HG02798 (cell line): ENCODE measurements at regions not wholly inside any gene's neighbourhood (a gene's known extent, or its start where the extent isn't known, plus 50 kb on each side); places are given as distances from the start of the nearest gene placed in this dataset.

Experiments used
- ATAC-seq: cut with Tn5 transposase; IDR thresholded peaks from one replicate; pipeline ENCODE4 v1.9.1; 2021; ENCODE audit warnings: mild to moderate bottlenecking; ENCODE audit not compliant: unreplicated experiment, poor library complexity

GRCh38 chr10:10515479-10516204 lies 502.0 kb upstream of the CELF2 start:
- ATAC-seq: no peak

- ATAC-seq: no peak
These were observed 501.1 kb upstream of the CELF2 start for GRCh38 chr10:10516346-10517130.

GRCh38 chr10:10517866-10518265 lies 499.8 kb upstream of the CELF2 start:
- ATAC-seq: no peak

- no peak for ATAC-seq
These were observed 498.0 kb upstream of the CELF2 start for GRCh38 chr10:10519674-10520073.

- peak; percentile 87 for ATAC-seq
These were observed 496.9 kb upstream of the CELF2 start for GRCh38 chr10:10520491-10521385.

GRCh38 chr10:10526846-10527245 lies 490.8 kb upstream of the CELF2 start:
- no peak for ATAC-seq

- ATAC-seq: no peak
These were observed 489.7 kb upstream of the CELF2 start for GRCh38 chr10:10527861-10528562.

- no peak for ATAC-seq
These were observed 489.1 kb upstream of the CELF2 start for GRCh38 chr10:10528563-10528910.

GRCh38 chr10:10530313-10530712 lies 487.4 kb upstream of the CELF2 start:
- no peak for ATAC-seq

GRCh38 chr10:10532236-10532635 lies 485.4 kb upstream of the CELF2 start:
- no peak for ATAC-seq

GRCh38 chr10:10532826-10533225 lies 484.8 kb upstream of the CELF2 start:
- ATAC-seq: no peak

GRCh38 chr10:10533437-10533836 lies 484.2 kb upstream of the CELF2 start:
- ATAC-seq: no peak

GRCh38 chr10:10538326-10538725 lies 479.3 kb upstream of the CELF2 start:
- ATAC-seq: no peak

GRCh38 chr10:10540398-10540797 lies 477.3 kb upstream of the CELF2 start:
- ATAC-seq: no peak

- no peak for ATAC-seq
These were observed 475.2 kb upstream of the CELF2 start for GRCh38 chr10:10542477-10542876.

- no peak for ATAC-seq
These were observed 472.8 kb upstream of the CELF2 start for GRCh38 chr10:10544890-10545289.

GRCh38 chr10:10545771-10546170 lies 471.9 kb upstream of the CELF2 start:
- ATAC-seq: no peak

- no peak for ATAC-seq
These were observed 465.9 kb upstream of the CELF2 start for GRCh38 chr10:10551596-10552301.

GRCh38 chr10:10552948-10553347 lies 464.7 kb upstream of the CELF2 start:
- no peak for ATAC-seq
